Activated naive CD4-positive, alpha-beta T cell treated with anti-CD3 and anti-CD28 coated beads for 36 hours (primary cell): ENCODE measurements at regions not wholly inside any gene's neighbourhood (a gene's known extent, or its start where the extent isn't known, plus 50 kb on each side); places are given as distances from the start of the nearest gene placed in this dataset.
A peak's percentile ranks its signal among the peaks of the same experiment; 100 is the strongest.

Experiments
- CTCF ChIA-PET: fragments of 350-600 bp; sonication (Branson Sonifier 250); formaldehyde crosslinking; loops from one replicate; lab custom pipeline; 2021; ENCODE audit warnings: antibody characterized with exemption; lab: Charles Lee
- DNase-seq: peaks from one replicate; pipeline ENCODE4 v3.0.0-alpha.2; 2020
- H3K27ac Mint-ChIP-seq: one replicate; pipeline ENCODE4 v1.8.0; 2021; ENCODE audit warnings: mild to moderate bottlenecking, mixed read lengths
- H3K27me3 Mint-ChIP-seq: one replicate; pipeline ENCODE4 v1.8.0; 2021; ENCODE audit warnings: low read depth, mixed read lengths
- H3K36me3 Mint-ChIP-seq: one replicate; pipeline ENCODE4 v1.8.0; 2021; ENCODE audit warnings: low read depth, mixed read lengths
- H3K4me1 Mint-ChIP-seq: one replicate; pipeline ENCODE4 v1.8.0; 2021; ENCODE audit warnings: low read depth, mixed read lengths
- H3K4me3 Mint-ChIP-seq: one replicate; pipeline ENCODE4 v1.8.0; 2021; ENCODE audit warnings: mild to moderate bottlenecking, moderate library complexity, mixed read lengths
- H3K9me3 Mint-ChIP-seq: one replicate; pipeline ENCODE4 v1.8.0; 2021; ENCODE audit warnings: mixed read lengths
- intact Hi-C: fragments of 100-400 bp; cut with micrococcal nuclease; formaldehyde crosslinking; loops from one replicate; pipeline ENCODE4 v1.15.1; 2023

GRCh38 chr14:65853407-65853955 is 441.0 kb downstream of the FUT8 start:
- Mint-ChIP-seq H3K9me3 (peaks cover 11% of the 10 kb centered on the region), H3K27me3 (no peaks in the 10 kb centered on the region), H3K4me3 (no peak overlapping the region), H3K4me1 (peaks cover 24% of the 10 kb centered on the region), H3K27ac (no peak overlapping the region), H3K36me3 (peaks cover 2% of the 10 kb centered on the region)
- no peak for DNase-seq
- intact Hi-C loops, result no loop called here
- CTCF ChIA-PET, result interaction anchor here (1.2 to 1.4 kb wide), 2 partner anchors 74 to 106 kb away, joined by 3 to 4 read pairs; no protein-coding TSS in a partner anchor

GRCh38 chr14:65854215-65854614 is 441.7 kb downstream of the FUT8 start:
- Mint-ChIP-seq H3K4me1 (peaks cover 22% of the 10 kb centered on the region), H3K27ac (no peak overlapping the region), H3K9me3 (peaks cover 8% of the 10 kb centered on the region), H3K36me3 (peaks cover 4% of the 10 kb centered on the region), H3K27me3 (no peaks in the 10 kb centered on the region), H3K4me3 (no peak overlapping the region)
- intact Hi-C loops, result no loop called here
- no peak for DNase-seq
- CTCF ChIA-PET, result interaction anchor here (1.2 kb wide), 1 partner anchor 105 kb away, joined by 3 read pairs; no protein-coding TSS in a partner anchor

DNA sequence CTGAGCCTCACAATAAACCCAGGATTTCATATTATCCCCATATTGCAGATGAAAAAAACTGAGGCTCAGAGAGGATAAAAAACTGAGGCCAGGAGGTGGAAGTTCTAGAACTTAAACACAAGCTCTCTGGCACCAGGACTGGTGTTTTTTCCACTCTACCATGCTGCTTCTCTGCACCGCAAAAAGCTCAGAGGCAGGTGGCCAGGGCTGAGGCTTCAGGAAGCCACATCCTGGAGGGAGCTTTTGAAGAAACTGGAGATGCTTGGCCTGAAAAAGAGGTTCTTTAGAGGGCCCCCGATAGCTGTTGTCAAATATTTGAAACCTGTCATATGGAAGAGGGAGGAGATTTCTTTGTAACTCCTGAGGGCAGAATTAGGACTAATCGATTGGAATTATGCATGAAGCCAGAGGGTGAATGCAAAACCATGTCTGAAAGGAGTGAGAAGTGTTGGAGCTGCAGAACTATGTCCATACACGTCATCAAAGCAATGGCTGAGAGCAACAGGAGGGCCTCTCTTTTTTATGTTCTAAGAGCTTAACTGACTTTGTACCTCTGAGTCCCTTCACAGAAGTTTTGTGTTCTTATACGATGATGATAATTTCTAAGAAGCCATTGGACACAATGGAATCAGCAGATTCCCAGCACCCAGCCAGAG is 448.6 kb downstream of the FUT8 start:
- H3K4me1 Mint-ChIP-seq, result peaks cover 61% of the 10 kb centered on the region
- intact Hi-C loops, result no loop called here

GRCh38 chr14:65864549-65864948 is 452.0 kb downstream of the FUT8 start:
- intact Hi-C loops, result no loop called here
- Mint-ChIP-seq H3K4me1 (peaks cover 63% of the 10 kb centered on the region), H3K36me3 (no peaks in the 10 kb centered on the region), H3K9me3 (no peaks in the 10 kb centered on the region), H3K27ac (no peak overlapping the region), H3K27me3 (no peaks in the 10 kb centered on the region), H3K4me3 (no peak overlapping the region)
- no peak for DNase-seq
- CTCF ChIA-PET, result interaction anchor here (1.5 to 2.0 kb wide), 2 partner anchors 18 to 95 kb away, joined by 3 to 7 read pairs; no protein-coding TSS in a partner anchor

More for the DNA sequence above, 448.6 kb downstream of the FUT8 start:
- Mint-ChIP-seq H3K9me3 (peaks cover 3% of the 10 kb centered on the region), H3K36me3 (peaks cover 3% of the 10 kb centered on the region), H3K4me3 (no peak overlapping the region), H3K27me3 (no peaks in the 10 kb centered on the region), H3K27ac (no peak overlapping the region)
- peak; percentile 48 for DNase-seq
- CTCF ChIA-PET, result interaction anchor here (0.7 to 1.6 kb wide), 5 partner anchors 10 to 100 kb away, joined by 3 to 7 read pairs (median 4); no protein-coding TSS in a partner anchor

DNA sequence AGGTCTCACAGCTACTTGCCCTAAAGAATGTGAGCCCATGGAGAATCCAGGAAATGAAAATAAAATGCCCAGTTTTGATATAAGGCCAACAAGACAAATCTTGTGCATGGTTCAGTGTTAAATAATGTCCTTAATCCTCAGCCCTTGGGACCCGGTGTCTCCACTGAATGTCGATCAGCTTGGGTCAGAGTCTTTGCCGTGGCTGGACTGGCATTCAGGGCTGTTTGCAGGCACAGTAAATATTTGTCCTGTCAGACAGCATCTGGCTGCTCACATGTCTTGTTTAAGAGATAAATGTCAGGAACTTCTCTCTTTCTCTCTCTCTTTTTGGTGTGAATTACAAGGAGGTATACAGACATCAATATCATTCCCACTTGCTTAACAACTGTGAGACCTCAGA is 452.5 kb downstream of the FUT8 start:
- CTCF ChIA-PET, result interaction anchor here (0.8 to 2.0 kb wide), 3 partner anchors 18 to 169 kb away, joined by 3 to 7 read pairs (median 3); no protein-coding TSS in a partner anchor
- H3K27ac Mint-ChIP-seq, result no peak overlapping the region
- no peaks in the 10 kb centered on the region for H3K9me3 Mint-ChIP-seq
- DNase-seq, result no peak
- no peak overlapping the region for H3K4me3 Mint-ChIP-seq
- H3K27me3 Mint-ChIP-seq, result no peaks in the 10 kb centered on the region
- intact Hi-C loops, result no loop called here
- H3K4me1 Mint-ChIP-seq, result peaks cover 62% of the 10 kb centered on the region
- no peaks in the 10 kb centered on the region for H3K36me3 Mint-ChIP-seq

DNA sequence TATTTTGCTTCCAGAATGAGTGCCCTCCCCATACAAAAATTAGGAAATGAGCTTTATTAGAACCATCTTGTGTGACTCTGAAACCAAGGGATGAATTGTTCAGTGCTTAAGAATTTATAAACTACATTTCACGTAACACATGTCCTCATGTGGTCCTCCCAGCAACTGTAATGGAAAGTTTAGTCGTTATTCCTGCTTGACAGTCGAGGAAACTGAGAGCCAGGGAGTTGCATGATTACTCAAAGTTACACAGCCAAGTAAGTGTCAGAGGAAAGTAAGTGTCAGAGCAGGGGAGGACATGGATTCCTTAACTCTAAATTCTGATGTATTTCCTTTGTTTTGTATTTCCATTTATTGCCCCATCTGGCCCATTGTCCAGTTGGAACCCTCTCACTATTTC is 453.9 kb downstream of the FUT8 start:
- no peak overlapping the region for H3K4me3 Mint-ChIP-seq
- no peaks in the 10 kb centered on the region for H3K9me3 Mint-ChIP-seq
- intact Hi-C loops, result loop anchor here (1.0 kb wide), 1 partner anchor 13 kb away; no protein-coding TSS in a partner anchor
- CTCF ChIA-PET, result interaction anchor here (0.6 to 1.6 kb wide), 2 partner anchors 93 to 204 kb away, joined by 3 to 5 read pairs; no protein-coding TSS in a partner anchor
- no peak overlapping the region for H3K27ac Mint-ChIP-seq
- H3K4me1 Mint-ChIP-seq, result peaks cover 47% of the 10 kb centered on the region
- no peaks in the 10 kb centered on the region for H3K36me3 Mint-ChIP-seq
- H3K27me3 Mint-ChIP-seq, result no peaks in the 10 kb centered on the region
- DNase-seq, result no peak

DNA sequence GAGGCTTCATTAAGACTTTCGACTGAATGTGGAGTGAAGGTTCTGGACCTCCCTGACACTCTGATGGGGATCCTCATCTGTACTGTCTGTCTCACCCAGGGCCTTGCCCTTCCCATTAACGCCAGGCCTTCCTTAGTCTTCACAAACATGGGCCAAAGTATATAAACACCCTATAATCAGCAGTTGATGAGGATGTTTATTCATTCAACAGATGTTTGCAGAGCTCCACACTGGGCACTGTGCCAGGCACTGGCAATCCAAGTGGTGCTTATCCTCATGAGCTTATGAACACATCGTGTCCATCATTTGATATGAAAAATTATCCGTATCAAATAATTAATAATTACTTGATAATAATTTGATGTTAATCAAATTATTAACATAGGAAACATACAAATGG is 454.4 kb downstream of the FUT8 start:
- Mint-ChIP-seq H3K4me3 (no peak overlapping the region), H3K4me1 (peaks cover 43% of the 10 kb centered on the region), H3K9me3 (no peaks in the 10 kb centered on the region), H3K27me3 (no peaks in the 10 kb centered on the region), H3K36me3 (no peaks in the 10 kb centered on the region), H3K27ac (no peak overlapping the region)
- no peak for DNase-seq
- intact Hi-C loops, result loop anchor here (1.0 kb wide), 1 partner anchor 12 kb away; no protein-coding TSS in a partner anchor
- CTCF ChIA-PET, result interaction anchor here (0.6 to 1.6 kb wide), 2 partner anchors 92 to 203 kb away, joined by 3 to 5 read pairs; no protein-coding TSS in a partner anchor

GRCh38 chr14:65867333-65867732 is 454.8 kb downstream of the FUT8 start:
- Mint-ChIP-seq H3K4me3 (no peak overlapping the region), H3K9me3 (no peaks in the 10 kb centered on the region), H3K27me3 (no peaks in the 10 kb centered on the region), H3K4me1 (peaks cover 38% of the 10 kb centered on the region), H3K36me3 (no peaks in the 10 kb centered on the region), H3K27ac (no peak overlapping the region)
- CTCF ChIA-PET, result interaction anchor here (1.6 kb wide), 1 partner anchor 92 kb away, joined by 5 read pairs; no protein-coding TSS in a partner anchor
- DNase-seq, result no peak
- intact Hi-C loops, result no loop called here

DNA sequence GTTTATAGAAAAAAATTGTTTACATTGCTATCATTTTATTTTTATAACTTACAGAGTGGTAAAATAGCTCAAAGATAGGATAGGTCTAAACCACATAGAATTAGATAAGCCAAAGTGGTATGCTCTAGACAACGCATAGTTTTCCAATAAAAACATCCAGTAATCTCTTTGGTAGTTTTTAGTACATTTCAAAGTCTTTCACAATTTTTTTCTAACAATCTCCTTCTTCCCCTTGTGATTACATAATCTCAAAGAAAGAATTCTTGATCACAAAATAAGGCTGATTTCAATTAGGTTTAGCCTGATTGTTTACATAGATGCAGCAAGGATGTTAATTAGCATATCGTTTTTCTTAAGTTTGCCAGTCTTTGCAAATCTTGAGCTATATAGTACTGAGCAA is 460.0 kb downstream of the FUT8 start:
- Mint-ChIP-seq H3K4me3 (no peak overlapping the region), H3K36me3 (no peaks in the 10 kb centered on the region), H3K27me3 (no peaks in the 10 kb centered on the region), H3K4me1 (no peaks in the 10 kb centered on the region), H3K9me3 (no peaks in the 10 kb centered on the region), H3K27ac (no peak overlapping the region)
- CTCF ChIA-PET, result interaction anchor here (0.9 kb wide), 1 partner anchor 87 kb away, joined by 3 read pairs; no protein-coding TSS in a partner anchor
- DNase-seq, result no peak
- intact Hi-C loops, result no loop called here

GRCh38 chr14:65877166-65877565 is 464.6 kb downstream of the FUT8 start:
- CTCF ChIA-PET, result interaction anchor here (0.7 to 1.2 kb wide), 2 partner anchors 16 to 52 kb away, joined by 3 to 7 read pairs; no protein-coding TSS in a partner anchor
- no peak overlapping the region for H3K4me3 Mint-ChIP-seq
- no peak overlapping the region for H3K27ac Mint-ChIP-seq
- H3K4me1 Mint-ChIP-seq, result peaks cover 31% of the 10 kb centered on the region
- no peaks in the 10 kb centered on the region for H3K27me3 Mint-ChIP-seq
- H3K36me3 Mint-ChIP-seq, result no peaks in the 10 kb centered on the region
- no peak for DNase-seq
- peaks cover 2% of the 10 kb centered on the region for H3K9me3 Mint-ChIP-seq
- intact Hi-C loops, result no loop called here

DNA sequence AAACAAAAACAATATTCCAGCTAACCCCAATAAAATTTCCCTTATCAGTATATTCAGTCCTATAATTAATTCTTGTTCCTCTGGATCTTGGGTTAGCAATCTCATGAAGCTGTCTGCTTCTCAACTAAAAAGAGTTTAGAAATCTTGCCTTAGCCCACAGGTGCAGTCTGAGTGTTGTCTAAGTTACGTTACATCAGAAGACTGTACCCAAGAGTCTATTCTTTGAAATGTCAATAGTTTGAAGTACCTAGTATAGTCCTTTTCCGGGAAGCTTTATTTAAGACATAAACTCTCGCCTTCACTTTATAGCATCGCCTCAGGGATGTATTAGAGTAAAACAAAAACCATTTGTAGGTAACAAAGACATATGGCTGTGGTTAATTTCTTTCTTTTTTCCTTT is 465.1 kb downstream of the FUT8 start:
- CTCF ChIA-PET, result interaction anchor here (0.7 to 2.3 kb wide), 4 partner anchors 16 to 82 kb away, joined by 3 to 11 read pairs (median 5); no protein-coding TSS in a partner anchor
- Mint-ChIP-seq H3K4me1 (peaks cover 31% of the 10 kb centered on the region), H3K27me3 (no peaks in the 10 kb centered on the region), H3K4me3 (no peak overlapping the region), H3K9me3 (peaks cover 2% of the 10 kb centered on the region), H3K27ac (peak overlapping the region; percentile 8), H3K36me3 (no peaks in the 10 kb centered on the region)
- DNase-seq, result no peak
- intact Hi-C loops, result loop anchor here (2.0 kb wide), 1 partner anchor 31 kb away; no protein-coding TSS in a partner anchor

DNA sequence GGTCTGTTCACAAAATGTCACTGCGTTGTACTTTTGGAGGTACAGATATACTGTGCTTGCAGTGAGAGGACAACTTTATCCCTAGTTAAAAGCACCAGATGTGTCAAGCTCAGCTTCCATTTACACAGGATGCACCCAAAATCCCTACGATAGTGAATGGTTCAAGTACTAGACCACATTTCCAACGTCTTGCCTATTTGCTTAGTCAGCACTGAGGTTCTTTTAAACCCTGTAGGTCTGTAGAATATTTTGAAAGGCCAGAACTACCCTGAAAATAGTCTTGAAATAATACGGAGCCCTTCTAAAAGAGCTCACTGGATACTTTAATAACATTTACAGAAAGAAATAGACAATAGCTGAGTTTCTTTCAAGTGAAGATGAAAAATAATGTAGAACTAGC is 466.1 kb downstream of the FUT8 start:
- no peak for DNase-seq
- Mint-ChIP-seq H3K4me1 (peaks cover 31% of the 10 kb centered on the region), H3K4me3 (no peak overlapping the region), H3K36me3 (no peaks in the 10 kb centered on the region), H3K27ac (no peak overlapping the region), H3K9me3 (peaks cover 4% of the 10 kb centered on the region), H3K27me3 (no peaks in the 10 kb centered on the region)
- intact Hi-C loops, result loop anchor here (2.0 kb wide), 1 partner anchor 32 kb away; no protein-coding TSS in a partner anchor
- CTCF ChIA-PET, result interaction anchor here (0.6 to 2.3 kb wide), 5 partner anchors 48 to 610 kb away, joined by 3 to 11 read pairs (median 3); no protein-coding TSS in a partner anchor
